ENCODE measurements at regions not wholly inside any gene's neighbourhood (a gene's known extent, or its start where the extent isn't known, plus 50 kb on each side); places are given as distances from the start of the nearest gene placed in this dataset.

DNA sequence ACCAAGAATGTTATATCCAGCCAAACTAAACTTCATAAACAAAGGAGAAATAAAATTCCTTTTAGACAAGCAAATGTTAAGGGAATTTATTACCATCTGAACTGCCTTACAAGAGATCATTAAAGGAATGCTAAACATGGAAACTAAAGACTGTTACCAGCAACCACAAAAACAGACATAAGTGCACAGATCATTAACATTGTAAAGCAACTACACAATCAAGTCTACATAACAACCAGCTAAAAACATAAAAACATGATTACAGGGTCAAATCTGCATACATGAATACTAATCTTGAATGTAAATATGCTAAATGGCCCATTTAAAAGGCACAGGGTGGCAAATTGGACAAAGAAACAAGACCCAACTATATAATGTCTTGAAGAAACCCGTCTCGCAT, 211.0 kb upstream of the PBX1 start:
- ATAC-seq (no peak), DNase-seq (ENCODE audit: low spot score) (no peak)
- POLR2A ChIA-PET, result no interaction called here
- Mint-ChIP-seq H3K4me3 (no peak overlapping the region), H3K4me1 (peaks cover 2% of the 10 kb centered on the region; the same call in 1 of the 2 replicates), H3K27me3 (ENCODE audit: low read depth) (peaks cover 3% of the 10 kb centered on the region; the same call in 1 of the 2 replicates), H3K9me3 (peaks cover 37% of the 10 kb centered on the region), H3K27ac (no peak overlapping the region), H3K36me3 (peaks cover 30% of the 10 kb centered on the region)
- no peak for TF ChIP-seq CREB1 (CRISPR knock-in tag; IDR thresholded peaks at IDR 0.05)
- TF ChIP-seq, protein P1, sequence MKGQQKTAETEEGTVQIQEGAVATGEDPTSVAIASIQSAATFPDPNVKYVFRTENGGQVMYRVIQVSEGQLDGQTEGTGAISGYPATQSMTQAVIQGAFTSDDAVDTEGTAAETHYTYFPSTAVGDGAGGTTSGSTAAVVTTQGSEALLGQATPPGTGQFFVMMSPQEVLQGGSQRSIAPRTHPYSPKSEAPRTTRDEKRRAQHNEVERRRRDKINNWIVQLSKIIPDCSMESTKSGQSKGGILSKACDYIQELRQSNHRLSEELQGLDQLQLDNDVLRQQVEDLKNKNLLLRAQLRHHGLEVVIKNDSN (CRISPR knock-in tag; IDR thresholded peaks at IDR 0.05), result no peak
- no peak for TF ChIP-seq RORB (CRISPR knock-in tag; IDR thresholded peaks at IDR 0.05)
- no peak for TF ChIP-seq NFATC4 (CRISPR knock-in tag; IDR thresholded peaks at IDR 0.05)
- no peak for TF ChIP-seq NR2C2 (CRISPR knock-in tag; IDR thresholded peaks at IDR 0.05)
- CTCF ChIA-PET, result no interaction called here

DNA sequence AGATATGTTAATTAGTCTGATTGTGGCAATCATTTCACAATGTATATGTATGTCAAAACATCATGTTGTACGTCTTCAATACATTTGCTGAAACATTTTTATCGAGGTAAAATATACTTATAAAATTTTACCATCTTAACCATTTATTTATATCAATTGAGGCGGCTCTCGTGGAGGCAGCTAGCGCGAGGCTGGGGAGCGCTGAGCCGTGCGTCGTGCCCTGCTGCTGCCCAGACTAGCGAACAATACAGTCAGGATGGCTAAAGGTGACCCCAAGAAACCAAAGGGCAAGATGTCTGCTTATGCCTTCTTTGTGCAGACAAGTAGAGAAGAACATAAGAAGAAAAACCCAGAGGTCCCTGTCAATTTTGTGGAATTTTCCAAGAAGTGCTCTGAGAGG, 202.5 kb upstream of the PBX1 start:
- no peak for DNase-seq (ENCODE audit: low spot score)
- H3K27me3 Mint-ChIP-seq (ENCODE audit: low read depth), result no peaks in the 10 kb centered on the region; the same call in 1 of the 2 replicates
- ChIA-PET CTCF (no interaction called here), POLR2A (no interaction called here)
- TF ChIP-seq TP53 (CRISPR knock-in tag; IDR thresholded peaks at IDR 0.05) (no peak), TEAD4 (CRISPR knock-in tag; IDR thresholded peaks at IDR 0.05) (no peak), JAZF1 (CRISPR knock-in tag; IDR thresholded peaks at IDR 0.05) (no peak), ELF4 (CRISPR knock-in tag; IDR thresholded peaks at IDR 0.05; ENCODE audit: low read depth) (no peak), ZMAT4 (CRISPR knock-in tag; IDR thresholded peaks at IDR 0.05) (no peak), NR2C2 (CRISPR knock-in tag; IDR thresholded peaks at IDR 0.05) (no peak)
- TF ChIP-seq, protein P1 (CRISPR knock-in tag; IDR thresholded peaks at IDR 0.05), result no peak
- no peak for ATAC-seq
- H3K4me3 Mint-ChIP-seq, result no peak overlapping the region
- H3K4me1 Mint-ChIP-seq, result no peaks in the 10 kb centered on the region
- no peaks in the 10 kb centered on the region for H3K36me3 Mint-ChIP-seq
- peaks cover 5% of the 10 kb centered on the region; the same call in 1 of the 2 replicates for H3K9me3 Mint-ChIP-seq
- no peak overlapping the region for H3K27ac Mint-ChIP-seq

DNA sequence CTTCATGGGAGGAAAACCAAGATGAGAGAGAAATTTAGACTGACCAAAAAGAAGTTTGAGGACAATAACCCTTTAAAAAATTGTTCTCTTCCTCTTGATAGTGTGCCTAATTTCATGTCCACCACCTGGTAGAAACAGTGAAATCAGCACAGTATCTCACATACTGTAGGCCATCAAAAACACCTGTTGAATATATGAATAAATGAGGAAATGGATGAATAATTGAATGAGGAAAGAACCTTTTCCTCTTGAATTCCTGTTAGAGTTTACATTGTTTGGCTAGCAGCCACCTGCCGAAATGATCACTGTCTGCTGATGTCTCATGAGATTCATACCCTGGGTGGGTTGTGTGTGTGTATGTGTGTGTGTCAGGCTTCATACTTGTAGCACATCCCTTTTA, 198.7 kb upstream of the PBX1 start:
- TF ChIP-seq ETV6 (CRISPR knock-in tag; IDR thresholded peaks at IDR 0.05), result no peak
- TF ChIP-seq FOXK1 (CRISPR knock-in tag; IDR thresholded peaks at IDR 0.05), result no peak
- no peak for TF ChIP-seq ZNF219 (CRISPR knock-in tag; IDR thresholded peaks at IDR 0.05; ENCODE audit: borderline replicate concordance)
- no peak for TF ChIP-seq ZNF263 (CRISPR knock-in tag; IDR thresholded peaks at IDR 0.05; ENCODE audit: low read depth)
- CTCF ChIA-PET, result no interaction called here
- no peak overlapping the region for H3K4me3 Mint-ChIP-seq
- no peaks in the 10 kb centered on the region; the same call in 1 of the 2 replicates for H3K4me1 Mint-ChIP-seq
- H3K36me3 Mint-ChIP-seq, result no peaks in the 10 kb centered on the region; the same call in 1 of the 2 replicates
- no peaks in the 10 kb centered on the region; the same call in 1 of the 2 replicates for H3K27me3 Mint-ChIP-seq (ENCODE audit: low read depth)
- peaks cover 5% of the 10 kb centered on the region; the same call in 1 of the 2 replicates for H3K9me3 Mint-ChIP-seq
- DNase-seq (ENCODE audit: low spot score) (no peak), ATAC-seq (no peak)
- POLR2A ChIA-PET, result no interaction called here
- no peak overlapping the region for H3K27ac Mint-ChIP-seq

DNA sequence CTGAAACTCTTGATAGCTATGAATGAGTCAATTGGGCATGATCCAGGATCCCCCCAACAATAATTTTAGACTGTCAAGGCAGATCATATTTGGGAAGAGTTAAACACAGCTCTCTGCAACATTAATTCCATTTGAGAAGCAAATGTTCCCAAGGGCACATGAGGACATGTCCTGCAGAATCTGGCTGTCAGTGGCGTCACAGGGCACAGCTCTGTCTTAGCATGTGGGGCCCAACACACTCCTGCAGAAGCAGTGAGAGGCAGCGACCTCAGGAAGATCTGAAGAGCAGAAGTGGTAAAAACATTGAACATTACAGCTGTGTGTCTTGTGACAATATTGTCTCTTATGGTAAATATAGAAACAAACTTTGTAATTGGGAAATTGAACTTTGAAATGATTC, 197.1 kb upstream of the PBX1 start:
- ChIA-PET CTCF (no interaction called here), POLR2A (no interaction called here)
- Mint-ChIP-seq H3K27me3 (ENCODE audit: low read depth) (no peaks in the 10 kb centered on the region; the same call in 1 of the 2 replicates), H3K9me3 (peaks cover 18% of the 10 kb centered on the region), H3K36me3 (peaks cover 11% of the 10 kb centered on the region), H3K27ac (no peak overlapping the region), H3K4me1 (no peaks in the 10 kb centered on the region; the same call in 1 of the 2 replicates), H3K4me3 (no peak overlapping the region)
- DNase-seq (ENCODE audit: low spot score) (no peak), ATAC-seq (no peak)
- TF ChIP-seq, protein P2, sequence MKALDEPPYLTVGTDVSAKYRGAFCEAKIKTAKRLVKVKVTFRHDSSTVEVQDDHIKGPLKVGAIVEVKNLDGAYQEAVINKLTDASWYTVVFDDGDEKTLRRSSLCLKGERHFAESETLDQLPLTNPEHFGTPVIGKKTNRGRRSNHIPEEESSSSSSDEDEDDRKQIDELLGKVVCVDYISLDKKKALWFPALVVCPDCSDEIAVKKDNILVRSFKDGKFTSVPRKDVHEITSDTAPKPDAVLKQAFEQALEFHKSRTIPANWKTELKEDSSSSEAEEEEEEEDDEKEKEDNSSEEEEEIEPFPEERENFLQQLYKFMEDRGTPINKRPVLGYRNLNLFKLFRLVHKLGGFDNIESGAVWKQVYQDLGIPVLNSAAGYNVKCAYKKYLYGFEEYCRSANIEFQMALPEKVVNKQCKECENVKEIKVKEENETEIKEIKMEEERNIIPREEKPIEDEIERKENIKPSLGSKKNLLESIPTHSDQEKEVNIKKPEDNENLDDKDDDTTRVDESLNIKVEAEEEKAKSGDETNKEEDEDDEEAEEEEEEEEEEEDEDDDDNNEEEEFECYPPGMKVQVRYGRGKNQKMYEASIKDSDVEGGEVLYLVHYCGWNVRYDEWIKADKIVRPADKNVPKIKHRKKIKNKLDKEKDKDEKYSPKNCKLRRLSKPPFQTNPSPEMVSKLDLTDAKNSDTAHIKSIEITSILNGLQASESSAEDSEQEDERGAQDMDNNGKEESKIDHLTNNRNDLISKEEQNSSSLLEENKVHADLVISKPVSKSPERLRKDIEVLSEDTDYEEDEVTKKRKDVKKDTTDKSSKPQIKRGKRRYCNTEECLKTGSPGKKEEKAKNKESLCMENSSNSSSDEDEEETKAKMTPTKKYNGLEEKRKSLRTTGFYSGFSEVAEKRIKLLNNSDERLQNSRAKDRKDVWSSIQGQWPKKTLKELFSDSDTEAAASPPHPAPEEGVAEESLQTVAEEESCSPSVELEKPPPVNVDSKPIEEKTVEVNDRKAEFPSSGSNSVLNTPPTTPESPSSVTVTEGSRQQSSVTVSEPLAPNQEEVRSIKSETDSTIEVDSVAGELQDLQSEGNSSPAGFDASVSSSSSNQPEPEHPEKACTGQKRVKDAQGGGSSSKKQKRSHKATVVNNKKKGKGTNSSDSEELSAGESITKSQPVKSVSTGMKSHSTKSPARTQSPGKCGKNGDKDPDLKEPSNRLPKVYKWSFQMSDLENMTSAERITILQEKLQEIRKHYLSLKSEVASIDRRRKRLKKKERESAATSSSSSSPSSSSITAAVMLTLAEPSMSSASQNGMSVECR (CRISPR knock-in tag; IDR thresholded peaks at IDR 0.05; ENCODE audit: borderline replicate concordance), result no peak
- TF ChIP-seq, protein P3, sequence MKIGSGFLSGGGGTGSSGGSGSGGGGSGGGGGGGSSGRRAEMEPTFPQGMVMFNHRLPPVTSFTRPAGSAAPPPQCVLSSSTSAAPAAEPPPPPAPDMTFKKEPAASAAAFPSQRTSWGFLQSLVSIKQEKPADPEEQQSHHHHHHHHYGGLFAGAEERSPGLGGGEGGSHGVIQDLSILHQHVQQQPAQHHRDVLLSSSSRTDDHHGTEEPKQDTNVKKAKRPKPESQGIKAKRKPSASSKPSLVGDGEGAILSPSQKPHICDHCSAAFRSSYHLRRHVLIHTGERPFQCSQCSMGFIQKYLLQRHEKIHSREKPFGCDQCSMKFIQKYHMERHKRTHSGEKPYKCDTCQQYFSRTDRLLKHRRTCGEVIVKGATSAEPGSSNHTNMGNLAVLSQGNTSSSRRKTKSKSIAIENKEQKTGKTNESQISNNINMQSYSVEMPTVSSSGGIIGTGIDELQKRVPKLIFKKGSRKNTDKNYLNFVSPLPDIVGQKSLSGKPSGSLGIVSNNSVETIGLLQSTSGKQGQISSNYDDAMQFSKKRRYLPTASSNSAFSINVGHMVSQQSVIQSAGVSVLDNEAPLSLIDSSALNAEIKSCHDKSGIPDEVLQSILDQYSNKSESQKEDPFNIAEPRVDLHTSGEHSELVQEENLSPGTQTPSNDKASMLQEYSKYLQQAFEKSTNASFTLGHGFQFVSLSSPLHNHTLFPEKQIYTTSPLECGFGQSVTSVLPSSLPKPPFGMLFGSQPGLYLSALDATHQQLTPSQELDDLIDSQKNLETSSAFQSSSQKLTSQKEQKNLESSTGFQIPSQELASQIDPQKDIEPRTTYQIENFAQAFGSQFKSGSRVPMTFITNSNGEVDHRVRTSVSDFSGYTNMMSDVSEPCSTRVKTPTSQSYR (CRISPR knock-in tag; IDR thresholded peaks at IDR 0.05), result no peak
- TF ChIP-seq, protein P4, sequence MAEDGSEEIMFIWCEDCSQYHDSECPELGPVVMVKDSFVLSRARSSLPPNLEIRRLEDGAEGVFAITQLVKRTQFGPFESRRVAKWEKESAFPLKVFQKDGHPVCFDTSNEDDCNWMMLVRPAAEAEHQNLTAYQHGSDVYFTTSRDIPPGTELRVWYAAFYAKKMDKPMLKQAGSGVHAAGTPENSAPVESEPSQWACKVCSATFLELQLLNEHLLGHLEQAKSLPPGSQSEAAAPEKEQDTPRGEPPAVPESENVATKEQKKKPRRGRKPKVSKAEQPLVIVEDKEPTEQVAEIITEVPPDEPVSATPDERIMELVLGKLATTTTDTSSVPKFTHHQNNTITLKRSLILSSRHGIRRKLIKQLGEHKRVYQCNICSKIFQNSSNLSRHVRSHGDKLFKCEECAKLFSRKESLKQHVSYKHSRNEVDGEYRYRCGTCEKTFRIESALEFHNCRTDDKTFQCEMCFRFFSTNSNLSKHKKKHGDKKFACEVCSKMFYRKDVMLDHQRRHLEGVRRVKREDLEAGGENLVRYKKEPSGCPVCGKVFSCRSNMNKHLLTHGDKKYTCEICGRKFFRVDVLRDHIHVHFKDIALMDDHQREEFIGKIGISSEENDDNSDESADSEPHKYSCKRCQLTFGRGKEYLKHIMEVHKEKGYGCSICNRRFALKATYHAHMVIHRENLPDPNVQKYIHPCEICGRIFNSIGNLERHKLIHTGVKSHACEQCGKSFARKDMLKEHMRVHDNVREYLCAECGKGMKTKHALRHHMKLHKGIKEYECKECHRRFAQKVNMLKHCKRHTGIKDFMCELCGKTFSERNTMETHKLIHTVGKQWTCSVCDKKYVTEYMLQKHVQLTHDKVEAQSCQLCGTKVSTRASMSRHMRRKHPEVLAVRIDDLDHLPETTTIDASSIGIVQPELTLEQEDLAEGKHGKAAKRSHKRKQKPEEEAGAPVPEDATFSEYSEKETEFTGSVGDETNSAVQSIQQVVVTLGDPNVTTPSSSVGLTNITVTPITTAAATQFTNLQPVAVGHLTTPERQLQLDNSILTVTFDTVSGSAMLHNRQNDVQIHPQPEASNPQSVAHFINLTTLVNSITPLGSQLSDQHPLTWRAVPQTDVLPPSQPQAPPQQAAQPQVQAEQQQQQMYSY (CRISPR knock-in tag; IDR thresholded peaks at IDR 0.05), result no peak
- no peak for TF ChIP-seq HMGA2 (CRISPR knock-in tag; IDR thresholded peaks at IDR 0.05)

All from WTC11 (cell line).